ENCODE measurements at regions not wholly inside any gene's neighbourhood (a gene's known extent, or its start where the extent isn't known, plus 50 kb on each side); places are given as distances from the start of the nearest gene placed in this dataset.
A peak's percentile ranks its signal among the peaks of the same experiment; 100 is the strongest.

DNA sequence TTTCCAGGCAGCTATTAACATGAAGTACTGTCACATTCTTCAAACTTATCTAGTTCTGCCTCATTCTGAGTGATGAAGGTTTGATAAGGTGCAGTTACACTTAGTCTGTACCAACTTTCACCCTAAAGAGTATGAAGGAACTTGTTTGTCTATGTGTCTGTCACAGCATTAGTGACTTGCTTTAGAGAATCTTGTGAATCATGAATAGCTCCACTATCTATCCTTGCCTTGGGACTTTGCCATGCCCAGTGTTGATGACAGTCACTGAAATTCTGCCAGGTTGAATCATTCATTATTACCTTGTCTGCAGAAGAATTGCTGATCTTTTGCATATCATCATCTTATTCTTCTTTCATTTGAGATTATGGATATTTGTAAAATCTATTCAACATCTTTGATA is 50.9 kb upstream of the A1CF start:
- Histone ChIP-seq H3K27ac (no peak overlapping the region), H3K36me3 (no peaks in the 10 kb centered on the region), H3K27me3 (no peaks in the 10 kb centered on the region), H3K9me3 (no peaks in the 10 kb centered on the region), H3K4me3 (no peak overlapping the region), H3K4me1 (no peaks in the 10 kb centered on the region)
- ATAC-seq: no peak
- TF ChIP-seq POLR2AphosphoS5 (IDR thresholded peaks at IDR 0.05): no peak
- no peak for TF ChIP-seq EP300 (IDR thresholded peaks at IDR 0.05)
- TF ChIP-seq POLR2A (IDR thresholded peaks at IDR 0.05): no peak
- TF ChIP-seq, protein P1, sequence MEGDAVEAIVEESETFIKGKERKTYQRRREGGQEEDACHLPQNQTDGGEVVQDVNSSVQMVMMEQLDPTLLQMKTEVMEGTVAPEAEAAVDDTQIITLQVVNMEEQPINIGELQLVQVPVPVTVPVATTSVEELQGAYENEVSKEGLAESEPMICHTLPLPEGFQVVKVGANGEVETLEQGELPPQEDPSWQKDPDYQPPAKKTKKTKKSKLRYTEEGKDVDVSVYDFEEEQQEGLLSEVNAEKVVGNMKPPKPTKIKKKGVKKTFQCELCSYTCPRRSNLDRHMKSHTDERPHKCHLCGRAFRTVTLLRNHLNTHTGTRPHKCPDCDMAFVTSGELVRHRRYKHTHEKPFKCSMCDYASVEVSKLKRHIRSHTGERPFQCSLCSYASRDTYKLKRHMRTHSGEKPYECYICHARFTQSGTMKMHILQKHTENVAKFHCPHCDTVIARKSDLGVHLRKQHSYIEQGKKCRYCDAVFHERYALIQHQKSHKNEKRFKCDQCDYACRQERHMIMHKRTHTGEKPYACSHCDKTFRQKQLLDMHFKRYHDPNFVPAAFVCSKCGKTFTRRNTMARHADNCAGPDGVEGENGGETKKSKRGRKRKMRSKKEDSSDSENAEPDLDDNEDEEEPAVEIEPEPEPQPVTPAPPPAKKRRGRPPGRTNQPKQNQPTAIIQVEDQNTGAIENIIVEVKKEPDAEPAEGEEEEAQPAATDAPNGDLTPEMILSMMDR (IDR thresholded peaks at IDR 0.05): no peak

DNA sequence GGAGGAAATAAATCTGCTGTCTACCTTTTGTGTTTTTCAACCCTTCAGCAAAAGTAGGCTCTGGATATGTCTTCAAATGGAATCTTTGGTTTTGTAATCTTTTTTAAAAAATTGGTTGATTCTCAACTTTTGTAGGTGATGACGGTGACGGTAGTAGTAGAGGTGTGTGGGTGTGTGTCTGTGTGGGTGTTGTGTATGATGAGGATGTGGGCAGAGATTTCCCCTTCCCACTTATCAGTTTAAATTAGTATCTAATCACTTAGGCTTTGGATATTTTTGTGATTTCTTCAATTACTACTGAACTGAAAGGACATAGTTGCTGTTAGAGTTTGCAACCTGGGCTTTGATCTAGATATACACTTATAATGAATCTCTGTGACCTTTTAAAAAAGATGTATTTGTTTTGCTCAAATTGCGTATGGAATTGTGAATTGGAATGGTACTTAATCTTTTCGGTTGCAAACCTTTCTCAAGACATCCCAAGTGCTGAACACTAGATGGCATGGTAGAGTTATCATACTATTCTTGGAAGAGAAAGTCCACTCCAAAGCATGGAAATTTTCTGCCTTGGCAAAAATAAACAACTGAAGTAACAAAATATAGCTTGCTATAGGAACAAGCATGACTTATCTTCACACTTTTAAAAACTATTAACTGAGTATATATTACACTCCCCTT is 51.9 kb upstream of the A1CF start:
- TF ChIP-seq, protein P1 (IDR thresholded peaks at IDR 0.05): peak in 3 of 4 experiments; percentile 27 to 47 (median 37)
- TF ChIP-seq POLR2A (IDR thresholded peaks at IDR 0.05): no peak
- no peak for TF ChIP-seq EP300 (IDR thresholded peaks at IDR 0.05)
- no peak for TF ChIP-seq POLR2AphosphoS5 (IDR thresholded peaks at IDR 0.05)
- Histone ChIP-seq H3K4me3 (no peak overlapping the region), H3K27me3 (no peaks in the 10 kb centered on the region), H3K36me3 (no peaks in the 10 kb centered on the region), H3K4me1 (no peaks in the 10 kb centered on the region), H3K9me3 (no peaks in the 10 kb centered on the region), H3K27ac (no peak overlapping the region)
- ATAC-seq: no peak
- 7 to 30% methylated on average over 4 of the region's 4 CpGs for WGBS, 2 donors (ENCODE audit: low coverage in 1 of 2)

DNA sequence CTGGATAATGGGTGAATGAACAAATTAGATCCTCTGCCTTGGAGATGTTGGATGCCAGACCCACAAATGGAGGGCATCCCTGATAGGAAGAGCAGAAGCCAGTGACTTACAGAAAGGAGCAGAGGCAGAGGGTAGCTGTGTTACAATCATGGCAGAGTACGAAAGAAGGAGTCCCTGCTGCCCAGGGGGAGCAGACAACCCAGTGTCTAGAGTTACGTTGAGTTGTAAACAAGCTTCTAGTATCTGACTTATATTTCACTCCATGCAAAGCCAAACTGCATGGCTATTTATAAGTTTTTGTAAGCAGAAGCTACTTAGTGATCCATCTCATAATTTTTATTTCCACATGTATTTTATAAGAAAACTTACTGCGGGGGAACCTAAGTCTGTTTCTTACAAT is 56.2 kb upstream of the A1CF start:
- no peaks in the 10 kb centered on the region for H3K9me3 ChIP-seq

DNA sequence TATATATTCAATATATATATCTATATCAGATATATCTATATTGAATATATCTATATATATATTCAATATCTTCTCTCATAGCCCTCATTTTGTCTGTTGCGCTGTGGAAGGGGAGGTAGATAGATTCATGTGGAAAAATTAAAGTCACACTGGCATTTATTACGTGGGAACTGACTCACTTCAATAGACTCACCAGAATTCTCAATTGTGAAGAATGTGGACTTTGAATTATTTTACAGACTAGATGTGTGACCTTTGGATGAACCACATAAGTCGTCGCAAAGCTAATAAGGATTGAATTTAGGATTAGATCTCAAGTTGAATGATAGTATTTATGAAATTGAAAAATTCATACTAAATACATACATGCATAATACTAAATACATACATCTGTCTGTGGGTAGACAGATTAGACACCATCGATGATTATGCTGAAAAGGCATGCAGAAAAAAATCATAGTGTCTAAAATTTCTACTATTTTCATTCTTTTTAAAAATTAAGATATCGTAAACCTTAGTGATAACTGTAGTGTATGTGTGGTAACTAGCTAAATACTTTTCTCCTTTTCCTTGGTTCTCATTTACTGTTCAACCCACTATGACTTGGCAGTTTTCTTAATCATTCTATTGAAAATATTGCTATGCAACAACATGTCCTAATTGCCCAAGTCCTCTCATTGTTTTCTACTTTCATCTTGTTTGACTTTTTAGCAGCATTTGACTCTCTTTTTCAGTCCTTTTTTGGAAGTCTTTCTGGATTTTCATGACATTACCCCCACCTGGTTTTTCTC is 61.8 kb upstream of the A1CF start:
- no peak overlapping the region for H3K4me3 ChIP-seq
- H3K27ac ChIP-seq: no peak overlapping the region
- no peaks in the 10 kb centered on the region for H3K36me3 ChIP-seq
- ATAC-seq: no peak
- peaks cover 0 to 4% (median 0%) of the 10 kb centered on the region in 3 donors for H3K4me1 ChIP-seq
- no peak for TF ChIP-seq POLR2AphosphoS5 (IDR thresholded peaks at IDR 0.05)
- TF ChIP-seq, protein P1 (IDR thresholded peaks at IDR 0.05): no peak
- no peak for TF ChIP-seq POLR2A (IDR thresholded peaks at IDR 0.05)
- TF ChIP-seq EP300 (IDR thresholded peaks at IDR 0.05): no peak
- WGBS, 2 donors (ENCODE audit: low coverage in 1 of 2): 77 to 81% methylated on average over 5 to 6 of the region's 6 CpGs
- no peaks in the 10 kb centered on the region for H3K9me3 ChIP-seq
- peaks cover 4% of the 10 kb centered on the region for H3K27me3 ChIP-seq

More for the DNA sequence above, 56.2 kb upstream of the A1CF start:
- no peak for ATAC-seq
- H3K27me3 ChIP-seq: peaks cover 4% of the 10 kb centered on the region
- no peaks in the 10 kb centered on the region for H3K36me3 ChIP-seq
- 53 to 55% methylated on average over 2 to 3 of the region's 3 CpGs for WGBS, 2 donors (ENCODE audit: low coverage in 1 of 2)
- TF ChIP-seq EP300 (IDR thresholded peaks at IDR 0.05): no peak
- no peak overlapping the region for H3K4me3 ChIP-seq
- H3K27ac ChIP-seq: no peak overlapping the region
- H3K4me1 ChIP-seq: no peaks in the 10 kb centered on the region

DNA sequence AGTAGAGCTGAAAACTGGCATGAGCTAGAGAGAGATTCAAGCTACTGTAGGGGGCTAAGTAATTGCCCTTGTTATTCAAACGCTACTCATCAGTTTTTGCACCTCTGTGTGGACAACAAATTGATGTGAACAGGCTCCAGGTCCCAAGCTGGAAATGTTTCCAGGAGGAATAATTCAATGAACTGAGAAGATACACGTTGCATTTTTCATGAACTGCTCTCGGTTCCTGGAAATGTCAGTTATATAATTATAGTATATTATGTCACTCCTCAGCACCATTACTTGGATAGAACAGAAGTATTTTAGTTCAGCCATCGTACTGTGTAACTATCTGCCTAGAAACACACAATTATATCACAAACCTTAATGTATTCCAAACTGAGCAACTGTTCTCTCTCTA is 65.9 kb upstream of the A1CF start:
- no peaks in the 10 kb centered on the region for H3K36me3 ChIP-seq
- H3K9me3 ChIP-seq: no peaks in the 10 kb centered on the region
- ATAC-seq: no peak
- no peak overlapping the region for H3K4me3 ChIP-seq
- H3K27me3 ChIP-seq: no peaks in the 10 kb centered on the region
- TF ChIP-seq EP300 (IDR thresholded peaks at IDR 0.05) (no peak), POLR2A (IDR thresholded peaks at IDR 0.05) (no peak), POLR2AphosphoS5 (IDR thresholded peaks at IDR 0.05) (no peak)
- TF ChIP-seq, protein P1 (IDR thresholded peaks at IDR 0.05): no peak
- no peak overlapping the region for H3K27ac ChIP-seq
- H3K4me1 ChIP-seq: peaks cover 0 to 4% (median 0%) of the 10 kb centered on the region in 3 donors
- 13 to 23% methylated on average over 4 of the region's 4 CpGs for WGBS, 2 donors (ENCODE audit: low coverage in 1 of 2)

Measured in gastroesophageal sphincter (tissue), 4 donors.